Upper lobe of left lung (tissue), 4 donors: ENCODE measurements at regions not wholly inside any gene's neighbourhood (a gene's known extent, or its start where the extent isn't known, plus 50 kb on each side); places are given as distances from the start of the nearest gene placed in this dataset.

ENCODE experiments used
- CTCF ChIP-seq, 6 experiments: fragments of 450-650 bp in 4 of 6; fragments of 200-600 bp in 2 of 6; sonication (generic) in 2 of 6; IDR thresholded peaks; one replicate each; pipeline ENCODE4 v1.5.1; 2016 to 2019; ENCODE audit warnings: antibody characterized with exemption in 6 of 6
- POLR2A ChIP-seq, 4 donors: fragments of 450-650 bp; IDR thresholded peaks; one replicate each; pipeline ENCODE4 v1.5.1; 2016 to 2017; ENCODE audit warnings: antibody characterized with exemption in 4 of 4, mild to moderate bottlenecking in 2 of 4
- POLR2AphosphoS5 ChIP-seq, 2 donors: sonication (generic); formaldehyde crosslinking; IDR thresholded peaks; one replicate each; pipeline ENCODE4 v1.5.1; 2017; ENCODE audit warnings: antibody characterized with exemption in 2 of 2

DNA sequence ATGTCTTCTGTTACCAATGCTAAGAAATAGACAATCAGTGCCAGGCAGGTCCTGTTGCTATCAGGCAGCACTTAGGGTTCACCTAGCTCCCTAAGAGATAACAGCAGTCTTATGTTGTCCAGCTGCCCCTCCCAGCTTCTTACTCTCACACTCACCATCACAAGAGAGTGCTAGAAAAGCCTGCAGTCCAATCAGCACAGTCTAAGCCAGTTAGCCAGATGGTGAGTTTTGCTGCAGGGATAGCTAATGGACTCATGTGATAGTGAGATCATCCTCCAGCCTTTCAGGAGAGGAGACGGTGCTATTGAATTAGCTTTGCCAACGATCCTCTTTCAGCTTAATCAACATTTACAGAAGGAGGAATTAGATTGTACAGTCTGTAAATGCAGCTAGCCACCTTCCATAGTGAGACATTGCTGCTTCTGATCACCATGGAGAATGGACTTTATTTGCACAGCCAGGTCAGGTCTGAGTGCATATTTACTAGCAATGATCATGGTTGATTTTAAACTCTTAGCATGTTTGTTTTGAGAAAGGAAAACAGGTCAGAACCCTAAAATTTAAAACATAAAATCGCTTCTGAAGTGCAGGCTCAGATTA, 438.3 kb downstream of the CENPC start:
- TF ChIP-seq CTCF (IDR thresholded peaks at IDR 0.05) = no peak
- no peak for TF ChIP-seq POLR2A (IDR thresholded peaks at IDR 0.05)
- no peak for TF ChIP-seq POLR2AphosphoS5 (IDR thresholded peaks at IDR 0.05)
